SW480 (cell line): ENCODE measurements at regions not wholly inside any gene's neighbourhood (a gene's known extent, or its start where the extent isn't known, plus 50 kb on each side); places are given as distances from the start of the nearest gene placed in this dataset.

ENCODE experiments used
- DNase-seq: peaks from one replicate; pipeline ENCODE4 v3.0.0-alpha.2; 2016; ENCODE audit warnings: low spot score

GRCh38 chr17:413016-413350 is 60.4 kb upstream of the RPH3AL start:
- DNase-seq: no peak

- peak; percentile 36 for DNase-seq
Measured at GRCh38 chr17:412211-413015, 59.8 kb upstream of the RPH3AL start.

GRCh38 chr17:411421-412120 is 59.0 kb upstream of the RPH3AL start:
- no peak for DNase-seq

GRCh38 chr17:410543-411401 is 58.2 kb upstream of the RPH3AL start:
- no peak for DNase-seq

GRCh38 chr17:409848-410542 is 57.4 kb upstream of the RPH3AL start:
- DNase-seq: peak; percentile 96

GRCh38 chr17:409308-409847 is 56.8 kb upstream of the RPH3AL start:
- no peak for DNase-seq

GRCh38 chr17:404703-405102 is 52.1 kb upstream of the RPH3AL start:
- no peak for DNase-seq
